ENCODE measurements at regions not wholly inside any gene's neighbourhood (a gene's known extent, or its start where the extent isn't known, plus 50 kb on each side); places are given as distances from the start of the nearest gene placed in this dataset.

DNA sequence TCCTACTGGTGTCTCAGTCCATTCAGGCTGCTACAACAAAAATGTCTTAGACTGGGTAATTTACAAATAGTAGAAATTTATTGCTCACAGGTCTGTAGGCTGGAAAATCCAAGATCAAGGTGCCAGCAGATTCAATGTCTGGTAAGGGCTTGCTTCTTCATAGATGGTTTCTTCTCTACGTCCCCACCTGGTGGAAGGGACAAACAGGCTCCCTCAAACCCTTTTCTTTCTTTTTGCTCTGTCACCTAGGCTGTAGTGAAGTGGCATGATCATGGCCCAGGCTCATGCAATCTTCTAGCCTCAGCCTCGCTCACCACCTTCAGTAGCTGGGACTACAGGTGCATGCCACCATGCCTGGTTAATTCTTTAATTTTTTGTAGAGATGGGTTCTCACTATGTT, 106.8 kb upstream of the RPH3A start:
- TF ChIP-seq CTCF (IDR thresholded peaks at IDR 0.05) (no peak), POLR2A (IDR thresholded peaks at IDR 0.05) (no peak)
